ENCODE measurements at regions not wholly inside any gene's neighbourhood (a gene's known extent, or its start where the extent isn't known, plus 50 kb on each side); places are given as distances from the start of the nearest gene placed in this dataset.

DNA sequence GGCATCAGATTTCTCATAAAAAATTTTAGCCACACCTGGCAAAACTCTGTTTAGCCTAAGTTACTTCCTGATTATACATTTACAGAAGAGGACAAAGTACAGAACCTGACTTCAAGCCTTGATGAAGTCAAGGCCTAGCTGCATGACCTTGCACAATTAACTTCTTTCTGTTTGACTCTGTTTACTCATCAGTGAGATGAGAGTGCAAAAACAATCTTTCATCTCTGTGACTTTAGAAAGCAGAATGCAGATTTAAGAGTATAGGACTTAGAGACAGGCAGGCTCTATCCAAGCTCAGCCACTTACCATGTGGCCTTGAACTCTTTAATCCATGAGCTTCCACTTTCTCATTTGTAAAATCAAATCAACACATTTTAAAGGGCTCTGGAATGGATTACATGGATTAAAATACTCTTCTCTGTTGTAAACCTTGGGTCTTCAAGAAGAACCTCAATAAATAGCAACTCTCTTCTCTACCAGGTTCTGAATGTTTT is 1178.9 kb downstream of the FLRT2 start (continued):
- TF ChIP-seq STAG1 (CRISPR knock-in tag; IDR thresholded peaks at IDR 0.05) (peak; percentile 52), ZNF264 (CRISPR knock-in tag; IDR thresholded peaks at IDR 0.05) (peak; percentile 67; the same call in 1 of the 2 replicates), ZNF619 (CRISPR knock-in tag; IDR thresholded peaks at IDR 0.05) (no peak), ZNF780A (CRISPR knock-in tag; IDR thresholded peaks at IDR 0.05) (no peak), ARHGAP35 (CRISPR knock-in tag; IDR thresholded peaks at IDR 0.05; ENCODE audit: borderline replicate concordance) (no peak), ZNF816 (CRISPR knock-in tag; IDR thresholded peaks at IDR 0.05; ENCODE audit: borderline replicate concordance) (no peak), ZNF570 (CRISPR knock-in tag; IDR thresholded peaks at IDR 0.05; ENCODE audit: borderline replicate concordance) (no peak), ZKSCAN8 (CRISPR knock-in tag; IDR thresholded peaks at IDR 0.05; ENCODE audit: borderline replicate concordance) (peak; percentile 94; the same call in 1 of the 2 replicates), ZNF431 (CRISPR knock-in tag; IDR thresholded peaks at IDR 0.05; ENCODE audit: borderline replicate concordance, low read depth) (no peak), ADNP (CRISPR knock-in tag; IDR thresholded peaks at IDR 0.05) (no peak), ZNF557 (CRISPR knock-in tag; IDR thresholded peaks at IDR 0.05) (no peak), FOXP1 (IDR thresholded peaks at IDR 0.05) (peak; percentile 64), FOXP1 (CRISPR knock-in tag; IDR thresholded peaks at IDR 0.05) (peak; percentile 95), RARG (CRISPR knock-in tag; IDR thresholded peaks at IDR 0.05; ENCODE audit: low read depth) (no peak), ZNF430 (CRISPR knock-in tag; IDR thresholded peaks at IDR 0.05) (peak; percentile 66), ARNT2 (CRISPR knock-in tag; IDR thresholded peaks at IDR 0.05; ENCODE audit: low read depth) (no peak), NCOA1 (CRISPR knock-in tag; IDR thresholded peaks at IDR 0.05) (no peak), THYN1 (CRISPR knock-in tag; IDR thresholded peaks at IDR 0.05; ENCODE audit: borderline replicate concordance, low read depth) (no peak), HNRNPK (IDR thresholded peaks at IDR 0.05; ENCODE audit: low read depth, low read length, poor library complexity, severe bottlenecking) (no peak), ZEB1 (IDR thresholded peaks at IDR 0.05; ENCODE audit: insufficient replicate concordance, low read depth) (peak; percentile 51)
- TF ChIP-seq, protein P1, sequence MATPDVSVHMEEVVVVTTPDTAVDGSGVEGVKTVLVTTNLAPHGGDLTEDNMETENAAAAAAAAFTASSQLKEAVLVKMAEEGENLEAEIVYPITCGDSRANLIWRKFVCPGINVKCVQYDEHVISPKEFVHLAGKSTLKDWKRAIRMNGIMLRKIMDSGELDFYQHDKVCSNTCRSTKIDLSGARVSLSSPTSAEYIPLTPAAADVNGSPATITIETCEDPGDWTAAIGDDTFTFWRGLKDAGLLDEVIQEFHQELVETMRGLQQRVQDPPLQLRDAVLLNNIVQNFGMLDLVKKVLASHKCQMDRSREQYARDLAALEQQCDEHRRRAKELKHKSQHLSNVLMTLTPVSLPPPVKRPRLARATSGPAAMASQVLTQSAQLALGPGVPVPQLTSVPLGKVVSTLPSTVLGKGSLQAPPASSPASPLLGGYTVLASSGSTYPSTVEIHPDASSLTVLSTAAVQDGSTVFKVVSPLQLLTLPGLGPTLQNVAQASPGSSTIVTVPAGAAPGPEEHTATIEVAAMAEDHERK (CRISPR knock-in tag; IDR thresholded peaks at IDR 0.05; ENCODE audit: low read depth), result no peak
- TF ChIP-seq, protein P2, sequence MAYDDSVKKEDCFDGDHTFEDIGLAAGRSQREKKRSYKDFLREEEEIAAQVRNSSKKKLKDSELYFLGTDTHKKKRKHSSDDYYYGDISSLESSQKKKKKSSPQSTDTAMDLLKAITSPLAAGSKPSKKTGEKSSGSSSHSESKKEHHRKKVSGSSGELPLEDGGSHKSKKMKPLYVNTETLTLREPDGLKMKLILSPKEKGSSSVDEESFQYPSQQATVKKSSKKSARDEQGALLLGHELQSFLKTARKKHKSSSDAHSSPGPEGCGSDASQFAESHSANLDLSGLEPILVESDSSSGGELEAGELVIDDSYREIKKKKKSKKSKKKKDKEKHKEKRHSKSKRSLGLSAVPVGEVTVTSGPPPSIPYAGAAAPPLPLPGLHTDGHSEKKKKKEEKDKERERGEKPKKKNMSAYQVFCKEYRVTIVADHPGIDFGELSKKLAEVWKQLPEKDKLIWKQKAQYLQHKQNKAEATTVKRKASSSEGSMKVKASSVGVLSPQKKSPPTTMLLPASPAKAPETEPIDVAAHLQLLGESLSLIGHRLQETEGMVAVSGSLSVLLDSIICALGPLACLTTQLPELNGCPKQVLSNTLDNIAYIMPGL (CRISPR knock-in tag; IDR thresholded peaks at IDR 0.05; ENCODE audit: borderline replicate concordance in 1 of 2, low read depth in 1 of 2), result peak in 1 of 2 experiments; percentile 51; a peak in 1 of 4 replicates
- TF ChIP-seq, protein P3, sequence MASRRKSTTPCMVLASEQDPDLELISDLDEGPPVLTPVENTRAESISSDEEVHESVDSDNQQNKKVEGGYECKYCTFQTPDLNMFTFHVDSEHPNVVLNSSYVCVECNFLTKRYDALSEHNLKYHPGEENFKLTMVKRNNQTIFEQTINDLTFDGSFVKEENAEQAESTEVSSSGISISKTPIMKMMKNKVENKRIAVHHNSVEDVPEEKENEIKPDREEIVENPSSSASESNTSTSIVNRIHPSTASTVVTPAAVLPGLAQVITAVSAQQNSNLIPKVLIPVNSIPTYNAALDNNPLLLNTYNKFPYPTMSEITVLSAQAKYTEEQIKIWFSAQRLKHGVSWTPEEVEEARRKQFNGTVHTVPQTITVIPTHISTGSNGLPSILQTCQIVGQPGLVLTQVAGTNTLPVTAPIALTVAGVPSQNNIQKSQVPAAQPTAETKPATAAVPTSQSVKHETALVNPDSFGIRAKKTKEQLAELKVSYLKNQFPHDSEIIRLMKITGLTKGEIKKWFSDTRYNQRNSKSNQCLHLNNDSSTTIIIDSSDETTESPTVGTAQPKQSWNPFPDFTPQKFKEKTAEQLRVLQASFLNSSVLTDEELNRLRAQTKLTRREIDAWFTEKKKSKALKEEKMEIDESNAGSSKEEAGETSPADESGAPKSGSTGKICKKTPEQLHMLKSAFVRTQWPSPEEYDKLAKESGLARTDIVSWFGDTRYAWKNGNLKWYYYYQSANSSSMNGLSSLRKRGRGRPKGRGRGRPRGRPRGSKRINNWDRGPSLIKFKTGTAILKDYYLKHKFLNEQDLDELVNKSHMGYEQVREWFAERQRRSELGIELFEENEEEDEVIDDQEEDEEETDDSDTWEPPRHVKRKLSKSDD (CRISPR knock-in tag; IDR thresholded peaks at IDR 0.05; ENCODE audit: low read depth), result no peak
- TF ChIP-seq, protein P4, sequence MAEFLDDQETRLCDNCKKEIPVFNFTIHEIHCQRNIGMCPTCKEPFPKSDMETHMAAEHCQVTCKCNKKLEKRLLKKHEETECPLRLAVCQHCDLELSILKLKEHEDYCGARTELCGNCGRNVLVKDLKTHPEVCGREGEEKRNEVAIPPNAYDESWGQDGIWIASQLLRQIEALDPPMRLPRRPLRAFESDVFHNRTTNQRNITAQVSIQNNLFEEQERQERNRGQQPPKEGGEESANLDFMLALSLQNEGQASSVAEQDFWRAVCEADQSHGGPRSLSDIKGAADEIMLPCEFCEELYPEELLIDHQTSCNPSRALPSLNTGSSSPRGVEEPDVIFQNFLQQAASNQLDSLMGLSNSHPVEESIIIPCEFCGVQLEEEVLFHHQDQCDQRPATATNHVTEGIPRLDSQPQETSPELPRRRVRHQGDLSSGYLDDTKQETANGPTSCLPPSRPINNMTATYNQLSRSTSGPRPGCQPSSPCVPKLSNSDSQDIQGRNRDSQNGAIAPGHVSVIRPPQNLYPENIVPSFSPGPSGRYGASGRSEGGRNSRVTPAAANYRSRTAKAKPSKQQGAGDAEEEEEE (CRISPR knock-in tag; IDR thresholded peaks at IDR 0.05; ENCODE audit: borderline replicate concordance), result no peak
